ENCODE measurements at regions not wholly inside any gene's neighbourhood (a gene's known extent, or its start where the extent isn't known, plus 50 kb on each side); places are given as distances from the start of the nearest gene placed in this dataset.

DNA sequence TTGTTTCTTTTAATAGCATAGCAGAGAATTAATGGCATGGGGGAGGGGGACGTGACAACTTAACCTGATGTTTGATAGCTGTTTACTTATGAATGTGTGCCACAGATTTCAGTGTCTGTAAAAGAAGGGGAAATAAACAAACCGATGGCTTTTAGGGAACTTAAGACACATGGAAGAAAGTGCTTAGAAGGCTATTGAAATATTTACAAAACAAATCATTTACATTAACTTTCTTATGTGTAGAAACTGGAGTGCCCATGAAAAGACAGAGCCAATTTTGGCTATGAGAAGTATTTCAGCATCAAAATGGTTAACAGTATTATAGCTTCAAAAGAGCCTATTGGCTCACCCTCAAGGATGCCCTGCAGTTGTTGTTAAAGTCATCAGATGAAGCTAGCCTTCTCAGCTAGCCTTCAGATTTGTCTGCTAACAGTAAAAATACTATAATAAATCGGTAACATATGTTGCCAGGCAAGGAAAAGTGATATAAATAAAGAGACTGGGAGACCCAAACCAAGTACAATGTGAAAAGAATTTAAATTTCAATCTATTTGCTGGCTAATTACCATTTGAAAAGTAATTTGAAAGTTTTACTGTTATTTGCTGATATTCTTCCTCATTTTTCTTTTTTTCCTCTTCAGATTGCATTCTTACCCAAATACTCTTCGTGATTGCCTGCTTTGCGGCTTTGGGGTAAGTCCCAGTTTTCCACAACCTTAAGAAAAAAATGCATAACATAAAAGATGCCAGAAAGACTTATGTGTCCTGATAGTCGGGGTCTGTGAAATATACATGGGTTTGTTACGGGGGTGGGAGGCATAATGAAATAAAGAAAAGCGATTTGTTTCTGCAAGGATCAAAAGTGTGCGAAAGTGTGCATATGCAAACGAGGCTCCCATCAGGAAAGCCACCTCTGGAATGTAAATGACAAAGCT lies 256.4 kb downstream of the MEIS1 start:
- no peak for DNase-seq

DNA sequence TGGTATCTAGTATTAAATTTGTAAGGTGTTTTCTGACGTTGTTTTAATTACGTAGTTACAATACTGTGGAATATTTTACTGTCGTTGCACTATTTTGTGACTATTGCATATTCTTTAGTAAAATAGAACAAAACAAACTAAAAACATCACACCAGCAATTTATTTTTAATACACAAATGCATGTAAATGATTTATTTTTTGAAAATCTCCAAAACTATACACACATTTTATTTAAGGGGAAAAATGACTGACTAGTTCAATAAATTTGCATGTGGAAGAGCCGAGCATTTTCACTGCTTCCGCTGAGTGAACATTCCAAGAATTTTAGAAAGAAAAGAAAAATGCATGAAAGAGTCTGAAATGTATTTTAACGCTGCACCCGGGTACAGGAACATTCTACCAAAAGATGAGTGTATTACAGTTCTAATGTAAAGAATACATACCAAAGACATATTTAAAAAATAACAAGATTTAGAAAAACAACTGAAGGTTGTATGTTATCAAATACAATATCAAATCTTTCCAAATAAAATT lies 257.7 kb downstream of the MEIS1 start:
- no peak for DNase-seq

DNA sequence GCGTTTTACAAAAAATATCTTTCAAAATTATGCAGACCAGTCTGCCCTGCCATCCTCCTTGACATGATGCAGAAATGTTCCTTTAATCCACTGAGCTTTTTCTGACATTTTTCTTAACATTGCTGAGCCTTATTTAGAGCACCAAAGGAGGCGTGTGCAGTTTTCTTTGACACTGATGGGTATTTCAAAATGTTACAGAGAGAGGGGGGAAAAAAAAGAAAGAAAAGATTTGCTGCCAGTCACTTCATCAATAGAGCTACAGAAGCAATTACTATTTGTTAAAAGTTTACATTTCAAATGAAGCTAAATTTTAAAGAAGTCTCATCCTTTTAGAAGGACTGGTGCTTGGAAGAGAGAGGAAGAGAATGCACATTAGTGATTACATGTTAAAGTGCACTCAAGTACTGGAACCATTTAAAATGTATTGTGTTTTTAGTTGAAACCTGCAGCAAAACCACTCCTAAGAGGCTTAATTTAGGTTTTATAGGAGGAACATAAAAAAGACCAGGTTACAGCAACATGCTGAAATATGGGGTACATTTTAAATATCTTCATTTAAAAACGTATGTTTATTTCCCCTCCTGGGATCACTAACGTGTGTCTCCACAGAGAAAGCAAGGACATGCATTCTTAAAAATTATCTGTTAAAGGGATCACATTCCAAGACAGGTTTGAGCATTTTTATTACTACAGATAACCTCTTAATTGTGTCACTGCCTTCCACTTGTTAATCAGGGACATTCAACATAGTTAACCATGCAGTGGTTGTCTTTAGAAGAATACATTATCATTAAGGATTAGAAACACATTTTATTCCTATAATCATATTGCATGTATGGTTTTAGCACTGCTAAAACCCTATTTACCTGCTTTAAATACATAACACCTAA lies 258.4 kb downstream of the MEIS1 start:
- no peak for DNase-seq

DNA sequence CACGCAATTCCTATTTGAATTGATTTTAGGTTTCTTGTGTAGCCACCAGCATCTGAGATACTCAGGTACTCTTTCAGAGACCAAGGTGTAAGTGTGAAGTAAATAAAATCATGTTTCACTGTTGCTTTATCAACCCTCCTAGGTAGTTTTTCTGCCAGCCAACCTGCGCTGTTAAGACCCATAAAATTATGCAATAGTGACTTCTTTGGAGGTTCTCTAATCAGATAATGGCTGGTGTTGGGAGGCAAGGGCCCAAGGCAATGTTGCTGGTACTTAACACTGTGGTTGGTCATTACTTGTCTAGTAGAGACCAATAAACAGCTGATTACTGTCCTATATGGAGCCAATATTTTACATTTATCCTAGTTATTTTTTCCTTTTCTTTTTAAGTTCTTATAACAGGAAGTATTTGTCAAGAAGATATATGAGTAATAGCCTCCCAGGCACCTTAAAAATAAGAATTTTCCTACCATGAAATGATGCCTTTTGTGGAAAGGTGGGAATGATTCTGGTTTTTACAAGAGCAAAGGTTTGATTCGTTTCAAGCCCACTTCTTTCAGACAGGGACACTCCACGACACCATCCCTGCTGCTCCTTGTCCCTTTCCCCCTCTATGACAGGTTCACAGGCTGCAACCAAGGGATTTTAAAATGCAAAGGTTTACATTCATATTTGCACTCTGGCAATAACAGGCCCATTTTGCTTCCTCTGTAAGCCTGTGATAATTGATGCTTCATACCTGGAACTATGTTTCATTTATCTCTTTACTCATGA lies 259.3 kb downstream of the MEIS1 start:
- no peak for DNase-seq

DNA sequence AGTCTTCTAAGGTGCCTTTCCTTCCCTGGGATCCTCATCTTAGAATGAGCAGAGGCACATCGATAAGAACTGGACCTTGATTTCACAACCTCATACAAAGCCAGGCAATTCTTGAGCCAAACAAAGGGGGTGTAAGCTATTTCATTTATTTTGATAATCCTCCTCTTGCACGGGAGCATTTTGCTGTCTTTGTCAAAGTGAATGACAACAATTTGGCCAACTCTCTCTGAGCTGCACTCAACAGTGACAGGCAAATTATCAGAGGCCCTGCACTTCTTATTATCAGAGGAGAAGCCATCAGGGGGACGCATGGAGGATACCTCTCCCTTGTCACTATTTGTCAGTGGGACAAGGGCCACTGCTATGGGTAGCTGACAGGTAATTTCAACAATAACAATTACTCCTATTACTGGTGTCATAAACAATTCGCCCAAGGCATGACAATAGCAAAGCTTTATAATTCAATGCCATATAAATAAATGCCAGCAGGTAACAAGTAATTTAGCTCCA lies 260.4 kb downstream of the MEIS1 start:
- no peak for DNase-seq

DNA sequence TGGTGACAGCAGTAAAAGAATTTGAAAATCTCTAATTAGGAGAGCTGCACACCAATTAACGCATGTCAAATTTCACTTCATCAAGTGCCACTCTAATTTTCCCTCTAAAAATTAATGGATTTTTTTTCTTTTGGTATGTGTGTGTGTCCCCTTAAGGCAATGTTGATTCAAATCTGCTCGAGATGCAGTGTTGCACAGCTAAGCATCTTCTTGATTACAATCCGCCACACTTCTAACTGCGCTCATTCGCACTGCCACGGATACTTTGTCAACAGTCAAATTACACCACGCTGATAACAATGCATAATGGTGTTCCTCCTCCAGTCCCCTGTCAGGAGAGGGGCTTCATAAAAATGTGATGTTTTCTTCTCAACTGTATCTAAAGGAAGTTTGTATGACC lies 261.4 kb downstream of the MEIS1 start:
- DNase-seq: no peak

DNA sequence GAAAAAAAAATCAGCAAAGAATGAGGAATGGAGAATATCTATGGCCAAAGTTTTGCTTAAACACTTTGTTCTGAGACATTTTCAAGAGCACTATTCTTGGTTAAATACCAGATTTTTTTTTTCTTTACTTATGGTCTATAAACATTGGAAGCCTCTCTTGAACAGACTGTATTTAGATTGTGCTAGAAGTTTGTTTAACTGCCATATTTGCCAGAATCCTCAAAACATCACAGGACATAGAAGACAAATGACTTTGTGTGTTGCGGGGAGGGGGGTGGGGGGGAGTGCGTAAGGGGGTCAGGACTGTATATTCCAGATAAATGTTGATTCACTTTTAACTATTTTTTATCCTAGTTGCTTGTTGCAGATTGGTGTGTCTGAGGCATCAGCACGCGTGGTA lies 262.0 kb downstream of the MEIS1 start:
- no peak for DNase-seq

DNA sequence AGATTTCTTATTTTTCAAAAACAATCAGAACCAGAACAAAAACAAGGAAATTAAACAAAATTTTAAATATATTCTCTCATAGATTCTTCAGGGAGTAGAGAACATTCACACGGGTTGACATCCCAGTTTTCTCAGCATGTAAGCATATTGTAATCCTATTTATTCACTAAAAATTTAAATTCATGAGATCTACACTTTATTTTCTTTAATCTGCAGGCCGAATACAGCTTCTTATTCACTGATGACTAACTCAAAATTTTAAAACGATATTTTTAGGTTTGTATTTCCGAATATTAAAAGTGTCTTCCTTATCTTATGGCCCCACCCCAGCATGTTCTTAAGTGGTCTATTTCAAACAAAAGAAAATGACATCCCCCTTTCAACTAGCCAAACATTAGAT lies 262.4 kb downstream of the MEIS1 start:
- no peak for DNase-seq

DNA sequence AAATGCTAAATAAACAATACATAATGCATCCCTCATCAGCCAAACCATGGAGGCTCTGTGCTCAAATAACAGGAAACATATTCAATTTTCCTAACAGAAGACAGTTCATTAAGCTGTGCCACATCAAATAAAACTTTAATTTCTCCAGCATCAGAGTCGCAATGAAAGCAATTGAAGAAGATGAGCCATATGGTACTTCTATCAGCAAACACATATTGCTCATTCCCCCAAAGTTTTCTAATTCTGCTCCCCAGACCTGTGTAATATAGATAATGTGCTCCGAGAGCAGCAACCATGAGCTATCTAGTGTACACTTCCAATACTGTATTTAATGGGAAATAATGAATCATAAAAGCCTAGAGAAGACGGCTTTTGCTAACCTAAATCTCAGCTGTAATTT lies 263.2 kb downstream of the MEIS1 start:
- no peak for DNase-seq

DNA sequence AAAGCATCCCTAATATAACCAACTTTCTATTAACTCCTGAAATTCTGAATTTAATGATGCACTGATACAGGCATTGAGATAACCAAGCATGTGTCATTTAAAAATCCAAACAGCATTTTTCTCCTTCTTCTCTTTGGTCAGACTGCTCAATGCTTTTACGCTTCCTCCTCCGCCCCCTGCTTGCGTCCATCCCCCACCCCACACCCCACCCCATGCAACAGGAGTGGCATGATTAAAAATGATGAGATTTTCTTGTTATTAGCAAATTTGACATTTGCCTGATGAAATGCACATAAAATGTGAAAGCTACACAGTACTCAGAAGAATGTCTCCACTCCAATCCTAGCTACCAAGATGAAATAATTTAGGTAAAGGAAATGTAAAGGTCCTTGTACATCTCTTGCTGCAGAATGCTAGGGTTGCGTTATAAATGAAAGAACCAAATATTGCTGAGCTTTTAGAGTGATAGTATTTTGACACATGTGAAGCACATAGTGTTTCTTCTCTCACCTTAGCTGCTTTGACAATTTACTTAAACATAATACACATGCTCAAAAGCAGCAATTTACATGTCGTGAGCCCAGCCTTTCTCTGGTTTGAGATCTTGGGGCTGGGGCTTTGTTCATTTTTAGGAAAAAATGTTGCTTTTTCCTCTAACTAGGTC lies 263.8 kb downstream of the MEIS1 start:
- DNase-seq: no peak

DNA sequence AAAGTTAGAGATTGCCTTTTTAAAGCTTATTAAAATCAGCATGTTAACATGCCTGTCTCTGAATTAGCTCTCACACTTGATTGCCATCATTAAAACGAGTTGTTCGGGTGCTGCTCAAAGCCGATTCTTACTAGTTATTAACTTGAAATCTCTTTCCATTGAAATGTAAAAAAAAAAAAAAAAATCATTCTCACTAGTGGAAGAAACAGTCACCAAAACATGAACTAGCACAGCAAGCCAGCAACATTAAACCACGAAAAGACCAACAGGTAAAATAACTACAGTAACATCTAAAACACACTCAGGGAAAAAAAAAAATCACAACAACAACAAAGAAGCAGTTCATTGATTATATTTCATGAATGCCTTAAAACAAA lies 264.5 kb downstream of the MEIS1 start:
- DNase-seq: no peak

DNA sequence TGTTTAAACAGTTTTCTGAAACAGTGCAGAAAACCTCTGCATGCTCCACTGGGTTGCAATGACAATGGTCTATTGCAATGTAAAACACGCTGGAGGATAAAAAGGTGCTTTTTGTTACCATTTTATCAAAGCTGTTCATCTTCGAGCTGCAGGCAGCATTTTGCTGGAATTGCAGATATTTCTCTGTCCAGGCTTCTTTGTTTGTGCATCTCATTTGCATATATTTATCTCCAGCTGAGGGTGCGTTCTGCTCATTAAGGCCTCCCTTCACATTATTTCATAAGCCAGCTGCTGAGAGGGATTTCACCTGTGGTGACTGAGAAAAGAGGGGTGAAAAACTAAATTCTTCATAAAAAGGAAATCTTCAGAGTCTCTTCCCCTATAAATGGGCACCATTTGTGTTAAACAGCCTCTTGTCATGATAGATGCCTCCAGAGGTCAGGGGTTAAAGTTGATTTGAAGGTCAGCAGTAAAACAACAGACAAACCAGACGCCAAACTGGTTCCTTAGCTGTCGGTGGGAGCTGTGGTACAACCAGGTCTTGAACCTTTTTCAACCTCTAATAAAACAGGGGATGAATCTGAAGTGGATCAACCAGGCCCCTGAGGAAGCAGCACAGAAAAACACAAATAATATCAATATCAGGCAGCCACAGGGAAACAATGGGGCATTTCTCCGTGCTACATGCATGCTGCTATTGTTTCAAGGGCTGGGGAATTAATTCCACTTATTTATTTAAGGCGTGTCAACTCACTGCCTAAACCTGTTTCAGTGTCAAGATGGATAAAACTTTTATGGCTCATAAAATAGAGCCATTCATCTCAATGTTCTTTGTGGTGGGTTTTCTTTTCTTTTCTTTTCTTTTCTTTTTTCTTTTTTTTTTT lies 265.1 kb downstream of the MEIS1 start:
- no peak for DNase-seq

DNA sequence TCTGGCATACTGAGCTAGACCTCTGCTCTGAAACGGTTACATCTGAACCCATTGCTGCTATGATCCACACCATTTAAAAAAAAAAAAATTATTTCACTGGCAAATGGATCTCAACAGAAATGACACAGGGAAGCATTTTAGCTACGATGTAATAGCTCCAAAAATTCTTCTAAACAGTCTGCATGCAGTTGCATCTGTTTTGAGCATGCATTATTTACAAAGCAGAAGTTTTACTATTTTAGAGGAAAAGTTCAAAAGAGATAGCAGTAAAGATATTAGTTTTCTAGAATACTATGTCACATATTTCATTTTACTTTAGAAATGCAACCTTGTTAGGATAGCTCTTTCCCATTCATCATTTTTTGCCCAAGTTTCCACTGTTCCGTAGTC lies 265.7 kb downstream of the MEIS1 start:
- no peak for DNase-seq

DNA sequence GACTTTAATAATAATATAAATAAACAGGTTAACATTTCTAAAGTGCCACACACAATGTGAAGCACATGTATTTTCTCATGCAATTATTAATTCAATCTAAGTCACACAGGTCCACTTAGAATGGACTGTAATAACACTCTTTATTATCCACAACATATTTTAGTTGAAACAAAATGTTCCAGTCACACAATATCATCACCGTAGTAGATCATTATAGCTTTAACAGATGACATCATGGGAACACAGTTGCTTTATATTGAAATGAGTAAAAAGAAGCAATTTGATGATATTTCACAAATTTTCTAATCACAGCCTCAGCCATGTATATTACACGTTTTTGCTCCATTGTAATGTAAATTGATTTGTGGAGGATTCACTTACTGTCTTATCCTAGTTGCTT lies 266.3 kb downstream of the MEIS1 start:
- DNase-seq: no peak

DNA sequence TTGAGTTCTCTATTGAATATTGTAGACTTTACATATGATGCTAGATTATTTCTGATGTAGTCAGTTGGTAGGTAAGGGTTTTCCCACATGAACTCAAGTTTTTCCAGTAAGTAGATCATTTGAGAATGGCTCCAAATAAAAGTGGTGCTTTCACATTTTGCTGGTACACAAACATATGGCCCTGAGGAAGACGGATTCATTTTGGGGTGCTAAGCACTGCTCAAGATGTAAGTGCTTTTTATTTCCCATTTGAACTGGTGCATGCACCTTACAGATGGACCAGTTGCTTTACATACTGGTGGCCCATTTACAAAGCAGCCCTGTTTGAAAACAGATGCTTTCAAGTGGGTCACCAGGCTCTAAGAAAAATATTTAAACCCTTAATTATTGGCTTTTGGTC lies 266.7 kb downstream of the MEIS1 start:
- no peak for DNase-seq

DNA sequence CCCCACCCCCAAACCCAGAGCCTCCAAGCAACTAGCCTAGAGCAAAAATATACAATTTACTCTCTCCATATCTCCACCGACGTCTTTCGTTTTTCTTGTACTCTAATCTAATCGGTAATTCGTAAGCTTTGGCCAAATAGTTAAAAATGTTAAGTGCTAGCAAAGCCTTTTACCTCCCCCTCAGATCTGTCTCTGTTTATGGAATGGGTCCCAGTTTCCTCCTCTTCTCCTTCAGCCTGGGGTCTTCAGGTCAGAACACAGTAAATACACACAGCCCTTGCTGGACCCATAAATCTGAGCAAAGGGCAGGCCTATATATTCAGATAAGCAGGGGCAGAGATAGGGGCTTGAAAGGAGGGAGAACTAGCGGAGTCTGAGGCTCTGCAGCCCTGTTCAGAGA lies 267.4 kb downstream of the MEIS1 start:
- no peak for DNase-seq

DNA sequence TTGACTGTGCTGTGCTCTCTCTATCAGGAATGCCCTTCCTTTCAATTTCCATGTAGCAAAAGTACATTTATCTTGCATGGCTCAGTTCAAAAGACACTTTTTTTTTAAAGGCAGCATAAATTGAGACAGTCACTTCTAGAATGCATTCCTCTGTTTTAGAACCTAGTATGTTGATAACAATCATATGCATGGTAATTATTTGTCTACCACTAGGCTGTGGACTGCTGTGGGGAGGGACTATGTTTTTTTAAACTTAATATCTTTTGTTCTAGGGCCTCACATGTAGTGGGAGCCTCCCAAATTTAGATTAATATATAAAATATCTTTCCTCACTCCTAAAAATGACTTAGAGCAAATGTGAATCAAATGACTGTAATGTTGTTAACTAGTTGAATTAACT lies 269.9 kb downstream of the MEIS1 start:
- DNase-seq: no peak

DNA sequence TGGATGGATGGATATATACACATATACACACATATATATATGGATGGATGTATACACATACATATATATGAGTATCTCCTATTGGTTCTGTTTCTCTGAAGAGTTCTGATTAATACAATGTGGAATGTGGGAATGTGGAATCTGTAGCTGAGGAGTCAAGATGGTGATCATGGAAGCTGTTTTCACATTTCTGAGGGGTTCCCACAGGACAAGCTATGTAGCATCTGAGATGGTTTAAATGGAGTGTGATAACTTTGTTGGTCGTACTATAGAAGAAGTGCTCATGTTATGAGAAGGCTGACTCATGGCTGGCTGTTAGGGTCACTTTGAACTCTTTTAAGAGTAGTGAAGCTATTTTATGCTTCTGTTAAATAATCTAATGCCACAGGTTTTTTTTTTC lies 279.7 kb downstream of the MEIS1 start:
- DNase-seq: no peak

DNA sequence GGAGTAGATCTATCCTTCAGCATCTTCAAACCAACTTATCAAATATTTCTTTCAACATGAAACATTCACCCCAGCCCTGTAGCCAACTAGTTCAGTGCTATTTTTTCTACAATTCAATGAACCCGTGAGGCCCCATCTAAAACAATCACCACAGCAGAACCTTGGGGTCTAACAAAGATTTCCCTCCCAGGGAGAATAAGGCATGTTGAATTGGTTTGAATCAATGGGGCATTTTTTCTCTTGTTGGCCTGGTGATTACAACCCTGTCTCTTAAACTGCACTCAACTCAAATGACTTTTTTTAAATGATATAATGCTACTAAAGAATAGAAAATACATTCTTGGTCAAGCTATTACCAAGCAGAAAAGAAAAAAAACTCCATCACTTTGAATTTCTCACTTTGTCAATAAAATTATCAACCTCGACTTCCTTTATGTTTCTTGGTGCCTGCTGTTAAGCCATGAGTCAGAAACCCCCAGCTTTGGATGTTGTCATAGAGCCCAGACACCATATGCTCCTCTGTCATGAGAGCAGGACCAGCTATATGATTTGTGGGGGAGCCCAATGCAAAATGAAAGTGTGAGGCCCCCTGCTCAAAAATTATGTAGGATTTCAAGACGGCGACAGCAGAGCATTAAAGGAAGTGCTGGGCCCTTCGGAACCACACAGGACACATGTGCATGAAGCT lies 282.4 kb downstream of the MEIS1 start:
- DNase-seq: no peak

DNA sequence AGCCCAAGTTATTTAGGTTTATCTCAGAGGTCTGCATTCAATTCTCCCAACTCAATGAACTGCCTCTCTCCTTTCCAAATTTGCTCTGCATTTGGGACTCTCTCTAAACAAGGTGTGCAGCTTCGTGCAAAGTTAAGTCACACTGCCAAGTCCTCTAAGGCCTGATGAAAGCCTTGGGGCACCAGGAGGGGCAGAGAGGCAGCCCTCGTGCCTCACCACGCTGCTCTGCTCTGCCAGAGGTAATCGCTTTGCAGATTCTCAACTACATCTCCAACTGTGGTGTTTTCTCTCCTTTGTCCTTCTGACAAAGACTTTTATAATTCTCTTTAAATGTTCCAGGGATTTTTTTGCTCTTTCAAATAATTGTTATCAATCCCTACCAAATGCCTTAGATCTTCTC lies 283.0 kb downstream of the MEIS1 start:
- DNase-seq: no peak

DNA sequence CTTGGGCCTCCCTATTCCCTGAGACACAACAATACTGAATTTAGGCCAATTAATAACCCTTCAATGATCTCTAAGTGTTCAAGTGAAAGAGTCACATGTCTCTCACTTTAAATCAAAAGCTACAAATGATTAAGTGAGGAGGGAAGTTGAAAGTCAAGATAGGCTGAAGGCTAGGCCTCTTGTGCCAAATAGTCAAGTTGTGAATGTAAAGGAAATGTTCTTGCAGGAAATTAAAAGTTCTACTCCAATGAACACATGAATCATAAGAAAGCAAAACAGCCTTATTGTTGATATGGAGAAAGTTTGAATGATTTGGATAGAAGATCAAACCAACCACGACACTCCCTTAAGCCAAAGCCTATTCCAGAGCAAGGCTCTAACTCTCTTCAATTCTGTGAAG lies 286.9 kb downstream of the MEIS1 start:
- DNase-seq: no peak

All from Kasumi-1 (cell line).